ENCODE measurements at regions not wholly inside any gene's neighbourhood (a gene's known extent, or its start where the extent isn't known, plus 50 kb on each side); places are given as distances from the start of the nearest gene placed in this dataset.

GRCh38 chr9:73745598-73745997 is 593.9 kb downstream of the ANXA1 start:
- TF ChIP-seq CTCF (IDR thresholded peaks at IDR 0.05 in 4 of 5, conservative IDR thresholded peaks at IDR 0.05 in 1 of 5) (no peak), POLR2A (IDR thresholded peaks at IDR 0.05) (no peak)

Measured in gastrocnemius medialis (tissue), 4 donors.